22Rv1 (cell line): ENCODE measurements at regions not wholly inside any gene's neighbourhood (a gene's known extent, or its start where the extent isn't known, plus 50 kb on each side); places are given as distances from the start of the nearest gene placed in this dataset.

Experiments
- H3K27ac ChIP-seq: fragments of 450-650 bp; 2 replicates; pipeline ENCODE4 v1.5.1; 2017
- ZFX ChIP-seq: fragments of 450-650 bp; IDR thresholded peaks from 2 replicates; pipeline ENCODE4 v1.6.1; 2017; ENCODE audit warnings: antibody characterized with exemption, borderline replicate concordance
- TF ChIP-seq, protein P1 (sequence below): fragments of 450-650 bp; IDR thresholded peaks from 2 replicates; pipeline ENCODE4 v1.5.1; 2017; ENCODE audit warnings: mild to moderate bottlenecking

DNA sequence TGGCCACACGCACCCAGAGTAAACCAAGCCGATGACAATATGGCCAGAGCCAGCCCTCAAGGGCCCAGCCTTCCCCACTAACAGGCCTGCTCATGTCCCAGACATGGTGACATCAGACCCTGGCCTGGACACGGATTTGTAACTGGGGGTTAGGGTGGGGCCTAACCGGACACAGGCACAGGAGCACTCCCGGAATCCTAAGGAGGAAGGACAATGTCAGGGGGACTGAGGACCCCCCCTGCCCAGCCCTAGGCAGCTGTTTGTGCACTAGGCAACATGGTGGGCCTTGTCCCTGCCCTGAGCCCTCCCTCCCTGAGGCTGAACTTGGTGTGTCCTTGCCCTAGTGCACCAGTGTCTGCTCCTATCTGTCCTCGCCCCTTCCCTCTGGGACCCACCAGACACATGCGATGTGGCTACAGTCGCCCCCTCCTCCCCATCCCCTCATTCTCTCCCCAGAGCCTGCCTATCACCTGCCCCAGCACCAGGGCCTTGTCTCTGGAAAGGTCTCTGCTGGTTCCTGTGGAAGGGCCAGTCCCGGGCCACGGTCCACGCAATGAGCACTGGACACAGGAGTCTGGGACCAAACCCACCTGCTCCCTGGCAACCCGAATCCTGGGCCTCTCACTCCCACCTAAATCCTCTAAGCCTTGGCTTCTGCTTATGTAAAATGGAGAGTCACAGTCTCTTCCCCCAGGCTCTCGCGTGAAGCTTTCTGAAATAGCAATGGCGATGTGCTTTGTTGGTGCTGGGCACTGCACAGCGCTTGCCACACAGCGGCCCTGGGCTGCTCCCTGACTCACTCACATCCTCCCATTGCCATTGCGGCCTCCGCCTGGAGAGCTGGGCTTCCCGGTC is 76.5 kb upstream of the RAB6C start:
- no peak for TF ChIP-seq ZFX
- TF ChIP-seq, protein P1, sequence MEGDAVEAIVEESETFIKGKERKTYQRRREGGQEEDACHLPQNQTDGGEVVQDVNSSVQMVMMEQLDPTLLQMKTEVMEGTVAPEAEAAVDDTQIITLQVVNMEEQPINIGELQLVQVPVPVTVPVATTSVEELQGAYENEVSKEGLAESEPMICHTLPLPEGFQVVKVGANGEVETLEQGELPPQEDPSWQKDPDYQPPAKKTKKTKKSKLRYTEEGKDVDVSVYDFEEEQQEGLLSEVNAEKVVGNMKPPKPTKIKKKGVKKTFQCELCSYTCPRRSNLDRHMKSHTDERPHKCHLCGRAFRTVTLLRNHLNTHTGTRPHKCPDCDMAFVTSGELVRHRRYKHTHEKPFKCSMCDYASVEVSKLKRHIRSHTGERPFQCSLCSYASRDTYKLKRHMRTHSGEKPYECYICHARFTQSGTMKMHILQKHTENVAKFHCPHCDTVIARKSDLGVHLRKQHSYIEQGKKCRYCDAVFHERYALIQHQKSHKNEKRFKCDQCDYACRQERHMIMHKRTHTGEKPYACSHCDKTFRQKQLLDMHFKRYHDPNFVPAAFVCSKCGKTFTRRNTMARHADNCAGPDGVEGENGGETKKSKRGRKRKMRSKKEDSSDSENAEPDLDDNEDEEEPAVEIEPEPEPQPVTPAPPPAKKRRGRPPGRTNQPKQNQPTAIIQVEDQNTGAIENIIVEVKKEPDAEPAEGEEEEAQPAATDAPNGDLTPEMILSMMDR, result no peak

DNA sequence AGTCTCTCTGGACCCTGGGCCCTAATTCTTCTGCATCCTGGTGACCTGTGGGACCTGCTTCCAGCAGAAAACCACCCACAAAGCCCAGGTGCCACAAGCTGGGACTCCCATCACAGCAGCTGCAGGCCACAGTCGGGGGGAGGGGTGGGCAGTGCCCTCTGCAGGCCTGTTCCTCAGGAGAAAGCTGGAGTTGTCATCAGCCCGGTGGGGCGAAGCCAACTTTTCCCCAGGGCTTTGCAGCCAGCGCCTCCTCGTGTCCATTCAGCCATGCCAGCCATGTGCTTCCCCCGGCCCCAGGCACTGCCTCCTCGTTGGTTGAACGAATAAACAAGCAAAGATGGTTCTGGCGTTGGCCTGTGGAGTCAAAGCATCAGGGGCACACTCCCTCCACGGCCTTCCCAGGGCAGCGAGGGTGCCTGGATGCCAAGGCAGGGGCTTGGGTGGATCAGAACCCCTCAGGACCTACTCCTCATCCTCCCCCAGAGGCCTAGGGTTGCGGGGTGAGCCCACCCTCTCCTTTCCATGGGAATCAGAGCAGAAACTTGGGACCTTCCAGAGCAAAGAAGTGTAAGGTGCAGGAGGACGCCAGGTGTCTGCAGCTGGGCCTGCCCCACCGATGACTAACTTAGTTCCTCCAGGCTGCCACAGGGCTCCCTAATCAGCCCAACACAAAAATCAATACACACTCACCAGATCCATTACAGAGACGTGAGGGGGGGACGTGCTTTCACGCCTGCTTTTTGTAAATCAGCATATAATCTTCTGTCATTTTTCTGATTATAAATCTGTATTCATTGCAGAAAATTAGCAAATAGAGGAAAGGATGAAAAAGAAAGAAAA is 75.7 kb upstream of the RAB6C start:
- no peak overlapping the region for H3K27ac ChIP-seq
- no peak for TF ChIP-seq ZFX
- TF ChIP-seq, protein P1, result no peak

More for the DNA sequence above, 76.5 kb upstream of the RAB6C start:
- H3K27ac ChIP-seq, result no peak overlapping the region

DNA sequence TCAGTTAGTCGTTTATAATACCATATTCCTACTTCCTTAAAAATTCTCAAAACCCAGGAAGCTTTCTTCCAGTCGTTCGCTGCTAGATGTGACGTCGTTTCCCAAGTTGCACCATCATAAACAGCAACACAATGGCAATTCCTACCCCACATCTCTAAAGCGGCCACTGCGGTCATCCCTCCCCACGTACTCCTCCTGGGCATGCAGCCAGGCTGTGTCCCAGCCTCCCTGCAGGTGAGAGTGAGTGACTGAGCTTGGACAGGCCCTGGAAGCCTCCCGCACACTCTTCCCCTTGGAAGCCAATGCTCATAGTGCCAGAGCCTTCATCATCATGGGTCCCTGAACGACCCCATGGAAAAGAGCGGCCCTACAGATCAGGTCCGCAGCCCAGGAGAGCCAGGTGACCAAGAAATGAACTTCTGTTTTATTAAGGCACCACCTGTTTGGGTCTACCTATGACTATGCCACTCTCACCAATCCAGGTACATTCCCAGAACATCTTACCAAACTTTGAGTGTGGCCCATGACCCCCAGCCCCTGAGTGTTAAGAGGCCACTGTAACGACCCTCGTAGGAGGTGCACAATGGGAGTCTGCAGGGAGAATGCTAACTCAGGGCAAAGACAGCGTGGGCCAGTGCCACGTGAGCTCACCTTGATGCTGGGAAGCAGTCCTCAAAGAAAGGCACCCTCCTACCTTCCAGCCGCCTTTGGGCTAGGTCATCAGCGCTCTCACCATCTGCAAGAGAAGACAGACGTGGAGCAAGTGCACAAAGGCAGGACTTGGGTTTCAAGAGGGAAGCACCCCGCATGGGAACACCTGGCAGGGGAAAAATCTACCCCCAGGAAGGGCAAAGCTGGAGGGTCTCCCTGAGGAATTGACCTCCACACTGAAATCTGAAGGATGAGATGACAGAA is 74.7 kb upstream of the RAB6C start:
- TF ChIP-seq, protein P1, result no peak
- TF ChIP-seq ZFX, result no peak

DNA sequence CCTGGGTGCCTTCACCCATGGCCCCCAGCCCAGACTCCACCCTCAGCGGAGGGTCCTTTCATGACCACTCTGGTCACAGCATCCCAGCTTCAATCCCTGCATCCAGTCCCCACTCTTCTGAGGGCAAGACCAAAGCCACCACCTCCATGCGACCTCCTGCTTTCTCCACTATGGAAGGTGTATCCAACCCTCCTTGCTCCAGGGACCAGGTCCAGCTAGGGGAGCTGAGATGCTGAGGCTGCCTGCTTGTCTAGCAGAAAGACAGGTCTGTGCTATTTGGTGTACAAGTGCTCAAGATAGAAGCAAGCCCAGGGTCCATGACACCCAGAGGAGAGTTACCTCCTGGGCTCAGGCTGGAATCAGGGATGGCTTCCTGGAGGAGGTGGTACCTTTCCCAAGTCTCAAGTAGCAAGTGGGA is 73.8 kb upstream of the RAB6C start:
- H3K27ac ChIP-seq, result no peak overlapping the region
- no peak for TF ChIP-seq ZFX
- TF ChIP-seq, protein P1, result no peak

More for the DNA sequence above, 74.7 kb upstream of the RAB6C start:
- H3K27ac ChIP-seq, result no peak overlapping the region

DNA sequence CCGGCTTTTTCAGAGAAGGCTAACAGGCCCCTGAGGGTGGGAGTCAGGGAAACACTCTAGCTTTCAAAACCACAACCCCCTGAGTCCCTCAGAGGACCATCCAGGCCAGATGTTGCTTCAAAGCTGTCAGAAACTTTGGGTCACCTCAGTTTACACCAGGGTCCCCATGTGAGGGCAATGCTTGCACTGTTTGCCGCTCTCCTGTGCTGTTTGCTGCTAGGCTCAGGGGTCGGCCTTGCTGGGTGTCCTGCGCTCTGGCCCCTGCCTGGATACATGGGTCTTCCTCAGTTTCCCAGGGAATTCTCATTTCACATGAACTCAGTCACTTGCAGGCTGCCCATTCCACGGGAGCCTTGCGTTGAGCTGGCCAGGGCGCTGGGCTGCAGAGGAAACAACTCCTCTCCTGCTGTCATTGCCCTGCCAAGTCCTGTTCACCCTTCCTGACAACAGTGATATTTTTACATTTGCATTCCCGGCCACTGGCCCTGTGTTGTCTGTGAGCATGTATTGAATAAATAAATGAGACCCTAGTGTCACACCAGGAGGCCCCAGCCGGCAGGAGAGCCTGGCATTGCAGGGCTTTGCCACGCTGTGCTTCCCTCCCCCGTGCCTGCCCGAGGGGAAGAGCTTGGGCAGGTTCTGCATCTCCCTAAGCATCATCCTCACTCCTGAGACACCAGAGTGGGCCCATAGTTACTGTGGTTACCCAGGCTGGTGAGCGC is 73.2 kb upstream of the RAB6C start:
- TF ChIP-seq, protein P1, result no peak
- no peak for TF ChIP-seq ZFX
- no peak overlapping the region for H3K27ac ChIP-seq

DNA sequence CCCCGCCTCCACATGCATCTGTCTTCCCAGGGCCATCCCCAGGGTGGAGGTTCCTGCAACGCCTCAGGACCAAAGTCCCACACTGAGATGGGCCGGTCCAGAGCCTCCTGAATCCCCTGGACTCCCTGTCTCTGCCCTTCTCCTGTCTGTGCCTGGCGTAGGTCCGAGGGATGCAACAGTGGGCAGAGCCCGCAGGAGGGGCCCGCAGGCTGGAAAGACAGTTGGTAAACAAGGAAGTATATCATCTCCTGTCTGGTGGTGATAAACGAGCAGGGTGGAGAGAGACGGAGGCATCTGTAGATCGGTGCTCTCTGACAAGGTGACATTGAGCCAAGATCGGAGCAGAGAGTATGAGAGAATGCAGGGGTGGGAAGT is 72.6 kb upstream of the RAB6C start:
- no peak overlapping the region for H3K27ac ChIP-seq
- TF ChIP-seq, protein P1, result no peak
- TF ChIP-seq ZFX, result no peak
